C4-2B (cell line): ENCODE measurements at regions not wholly inside any gene's neighbourhood (a gene's known extent, or its start where the extent isn't known, plus 50 kb on each side); places are given as distances from the start of the nearest gene placed in this dataset.
A peak's percentile ranks its signal among the peaks of the same experiment; 100 is the strongest.
"Not testable (repeated sequence)": the region's sequence is repeated elsewhere in the genome, so short reads cannot be mapped to it uniquely, and the experiment has no call there.

Experiments used
- H3K27ac ChIP-seq: fragments of 450-650 bp; 2 replicates; pipeline ENCODE4 v1.5.1; 2017
- CTCF ChIP-seq: fragments of 450-650 bp; conservative IDR thresholded peaks from 2 replicates; pipeline ENCODE4 v1.5.1; 2017; ENCODE audit warnings: mild to moderate bottlenecking
- ZFX ChIP-seq: fragments of 450-650 bp; IDR thresholded peaks from 2 replicates; pipeline ENCODE4 v1.6.1; 2017

GRCh38 chr1:96596226-96596922 lies 125.2 kb upstream of the PTBP2 start:
- TF ChIP-seq CTCF, result peak; percentile 70
- TF ChIP-seq ZFX, result no peak
- H3K27ac ChIP-seq, result no peak overlapping the region

- TF ChIP-seq CTCF, result no peak
- H3K27ac ChIP-seq, result no peak overlapping the region
These were observed 124.4 kb upstream of the PTBP2 start for GRCh38 chr1:96597218-96597617.

- no peak overlapping the region for H3K27ac ChIP-seq
- no peak for TF ChIP-seq CTCF
- no peak for TF ChIP-seq ZFX
These were observed 123.0 kb upstream of the PTBP2 start for GRCh38 chr1:96598416-96599168.

- not testable (repeated sequence) for H3K27ac ChIP-seq
These were observed 117.0 kb upstream of the PTBP2 start for GRCh38 chr1:96604620-96605019.

GRCh38 chr1:96617375-96617774 lies 104.2 kb upstream of the PTBP2 start:
- not testable (repeated sequence) for H3K27ac ChIP-seq

GRCh38 chr1:96632045-96632664 lies 89.4 kb upstream of the PTBP2 start:
- H3K27ac ChIP-seq, result no peak overlapping the region
- TF ChIP-seq ZFX (no peak), CTCF (no peak)

- no peak overlapping the region for H3K27ac ChIP-seq
- no peak for TF ChIP-seq CTCF
These were observed 87.9 kb upstream of the PTBP2 start for GRCh38 chr1:96633695-96634094.

GRCh38 chr1:96634883-96635282 lies 86.7 kb upstream of the PTBP2 start:
- H3K27ac ChIP-seq, result no peak overlapping the region
- TF ChIP-seq CTCF (no peak), ZFX (no peak)
